ENCODE measurements at regions not wholly inside any gene's neighbourhood (a gene's known extent, or its start where the extent isn't known, plus 50 kb on each side); places are given as distances from the start of the nearest gene placed in this dataset.

DNA sequence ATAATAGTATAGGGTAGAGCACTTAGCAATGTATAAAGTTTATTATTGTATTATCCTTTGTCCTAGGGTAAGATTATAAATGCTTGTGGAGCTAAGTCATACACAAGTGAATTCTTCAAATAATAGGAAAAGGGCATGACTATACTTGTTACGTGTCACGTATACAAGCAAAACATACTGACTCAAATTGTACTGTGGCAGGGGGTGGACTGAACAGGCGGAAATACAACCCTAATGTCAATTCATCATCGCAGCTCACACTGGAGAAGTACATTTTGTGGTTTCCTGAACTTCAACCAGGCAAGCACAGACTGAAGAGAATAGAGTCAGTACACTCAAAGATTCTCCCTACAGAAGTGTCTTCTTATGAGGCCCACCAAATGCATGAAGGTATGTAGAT is 201.0 kb downstream of the MBD2 start:
- Histone ChIP-seq H3K9me3 (no peaks in the 10 kb centered on the region), H3K4me1 (no peaks in the 10 kb centered on the region), H3K36me3 (no peaks in the 10 kb centered on the region), H3K4me3 (no peak overlapping the region), H3K27me3 (no peaks in the 10 kb centered on the region), H3K27ac (no peak overlapping the region)
- ATAC-seq (no peak), DNase-seq (no peak)
- 81 to 94% (median 89%) methylated on average over 4 of the region's 4 CpGs for WGBS, 4 donors
- intact Hi-C loops (cut with DNase I), result no loop called here
- TF ChIP-seq, protein P1, sequence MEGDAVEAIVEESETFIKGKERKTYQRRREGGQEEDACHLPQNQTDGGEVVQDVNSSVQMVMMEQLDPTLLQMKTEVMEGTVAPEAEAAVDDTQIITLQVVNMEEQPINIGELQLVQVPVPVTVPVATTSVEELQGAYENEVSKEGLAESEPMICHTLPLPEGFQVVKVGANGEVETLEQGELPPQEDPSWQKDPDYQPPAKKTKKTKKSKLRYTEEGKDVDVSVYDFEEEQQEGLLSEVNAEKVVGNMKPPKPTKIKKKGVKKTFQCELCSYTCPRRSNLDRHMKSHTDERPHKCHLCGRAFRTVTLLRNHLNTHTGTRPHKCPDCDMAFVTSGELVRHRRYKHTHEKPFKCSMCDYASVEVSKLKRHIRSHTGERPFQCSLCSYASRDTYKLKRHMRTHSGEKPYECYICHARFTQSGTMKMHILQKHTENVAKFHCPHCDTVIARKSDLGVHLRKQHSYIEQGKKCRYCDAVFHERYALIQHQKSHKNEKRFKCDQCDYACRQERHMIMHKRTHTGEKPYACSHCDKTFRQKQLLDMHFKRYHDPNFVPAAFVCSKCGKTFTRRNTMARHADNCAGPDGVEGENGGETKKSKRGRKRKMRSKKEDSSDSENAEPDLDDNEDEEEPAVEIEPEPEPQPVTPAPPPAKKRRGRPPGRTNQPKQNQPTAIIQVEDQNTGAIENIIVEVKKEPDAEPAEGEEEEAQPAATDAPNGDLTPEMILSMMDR (IDR thresholded peaks at IDR 0.05), result no peak
- no peak for TF ChIP-seq POLR2A (IDR thresholded peaks at IDR 0.05)

DNA sequence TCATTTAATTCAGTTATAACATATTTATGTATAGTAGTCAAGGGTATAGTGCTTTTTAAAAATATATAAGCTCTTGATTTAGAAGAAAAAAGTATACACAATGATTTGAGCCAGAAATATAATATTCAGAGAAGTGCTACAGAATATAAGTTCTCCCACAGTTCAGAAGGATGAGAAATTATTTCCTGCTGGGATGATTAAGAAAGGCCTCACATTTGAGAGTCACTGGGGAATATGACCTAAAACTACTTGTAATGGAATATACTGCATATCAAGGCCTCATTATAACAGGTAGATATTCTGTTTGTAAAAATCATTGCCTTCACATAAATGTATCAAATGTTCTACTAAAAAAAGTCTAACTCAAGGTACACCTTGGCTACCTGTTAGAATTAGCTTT is 203.5 kb downstream of the MBD2 start:
- Histone ChIP-seq H3K9me3 (no peaks in the 10 kb centered on the region), H3K4me3 (no peak overlapping the region), H3K27me3 (no peaks in the 10 kb centered on the region), H3K4me1 (no peaks in the 10 kb centered on the region), H3K36me3 (no peaks in the 10 kb centered on the region), H3K27ac (no peak overlapping the region)
- ATAC-seq, result no peak
- intact Hi-C loops (cut with DNase I), result no loop called here
- TF ChIP-seq, protein P1 (IDR thresholded peaks at IDR 0.05), result no peak
- TF ChIP-seq POLR2A (IDR thresholded peaks at IDR 0.05), result no peak
- DNase-seq, result no peak

DNA sequence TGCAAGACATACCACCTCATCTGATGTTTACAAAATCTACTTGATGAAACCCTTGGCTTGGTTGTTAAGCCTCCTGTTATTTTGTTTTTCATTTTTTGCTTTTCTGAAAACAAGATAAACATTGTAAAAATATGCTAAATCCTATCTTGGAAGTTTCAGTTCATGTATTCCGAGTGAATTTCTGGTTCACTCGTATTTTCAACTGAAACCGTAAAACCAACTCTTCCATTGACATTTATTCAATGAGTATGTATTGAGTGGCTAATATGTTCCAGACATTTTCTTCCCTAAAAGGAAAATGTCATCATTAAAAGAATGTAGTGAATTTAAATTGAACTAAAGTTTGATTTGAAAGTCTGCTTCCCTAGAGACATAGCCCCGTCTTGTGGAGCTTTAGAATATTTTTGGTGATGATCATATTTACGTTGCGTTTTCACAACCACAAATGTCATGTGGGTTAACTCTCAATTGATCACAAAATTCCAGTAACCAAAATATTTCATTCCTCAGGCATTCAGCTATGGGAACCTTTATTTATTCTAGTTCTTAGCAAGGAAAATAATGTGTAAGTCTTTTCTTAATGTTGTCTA is 204.2 kb downstream of the MBD2 start:
- no peak overlapping the region for H3K4me3 ChIP-seq
- TF ChIP-seq, protein P1 (IDR thresholded peaks at IDR 0.05), result no peak
- TF ChIP-seq POLR2A (IDR thresholded peaks at IDR 0.05), result no peak
- DNase-seq, result no peak
- H3K4me1 ChIP-seq, result no peaks in the 10 kb centered on the region
- ATAC-seq, result no peak
- intact Hi-C loops (cut with DNase I), result no loop called here
- WGBS, 4 donors, result 81 to 93% (median 86%) methylated on average over 6 of the region's 6 CpGs
- no peaks in the 10 kb centered on the region for H3K27me3 ChIP-seq
- no peak overlapping the region for H3K27ac ChIP-seq
- no peaks in the 10 kb centered on the region for H3K9me3 ChIP-seq
- H3K36me3 ChIP-seq, result no peaks in the 10 kb centered on the region

DNA sequence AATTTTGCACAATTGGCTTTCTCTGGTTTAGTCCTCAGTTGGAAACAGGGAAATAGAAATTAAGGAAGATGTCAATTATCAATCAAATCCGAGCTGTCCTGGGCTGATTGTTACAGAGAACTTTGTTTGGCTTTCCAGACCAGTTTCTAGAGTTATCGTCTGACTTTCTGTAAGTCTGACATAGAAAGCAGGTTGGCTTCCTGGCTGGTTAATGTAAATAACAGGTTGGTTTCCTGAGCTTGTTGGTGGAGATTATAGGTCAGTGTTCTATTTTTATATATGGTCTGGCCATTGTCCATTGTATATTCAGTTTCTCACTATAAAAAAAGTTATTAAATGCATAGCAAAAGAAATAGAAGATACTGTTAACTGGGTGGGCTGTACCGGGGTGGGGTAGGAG is 204.8 kb downstream of the MBD2 start:
- TF ChIP-seq POLR2A (IDR thresholded peaks at IDR 0.05), result no peak
- TF ChIP-seq, protein P1 (IDR thresholded peaks at IDR 0.05), result no peak
- H3K4me3 ChIP-seq, result no peak overlapping the region
- H3K27ac ChIP-seq, result no peak overlapping the region
- no peaks in the 10 kb centered on the region for H3K27me3 ChIP-seq
- no peak for DNase-seq
- ATAC-seq, result no peak
- H3K9me3 ChIP-seq, result no peaks in the 10 kb centered on the region
- H3K4me1 ChIP-seq, result no peaks in the 10 kb centered on the region
- 57 to 70% (median 69%) methylated on average over 3 of the region's 3 CpGs for WGBS, 4 donors
- intact Hi-C loops (cut with DNase I), result no loop called here
- no peaks in the 10 kb centered on the region for H3K36me3 ChIP-seq
